ENCODE measurements at regions not wholly inside any gene's neighbourhood (a gene's known extent, or its start where the extent isn't known, plus 50 kb on each side); places are given as distances from the start of the nearest gene placed in this dataset.

DNA sequence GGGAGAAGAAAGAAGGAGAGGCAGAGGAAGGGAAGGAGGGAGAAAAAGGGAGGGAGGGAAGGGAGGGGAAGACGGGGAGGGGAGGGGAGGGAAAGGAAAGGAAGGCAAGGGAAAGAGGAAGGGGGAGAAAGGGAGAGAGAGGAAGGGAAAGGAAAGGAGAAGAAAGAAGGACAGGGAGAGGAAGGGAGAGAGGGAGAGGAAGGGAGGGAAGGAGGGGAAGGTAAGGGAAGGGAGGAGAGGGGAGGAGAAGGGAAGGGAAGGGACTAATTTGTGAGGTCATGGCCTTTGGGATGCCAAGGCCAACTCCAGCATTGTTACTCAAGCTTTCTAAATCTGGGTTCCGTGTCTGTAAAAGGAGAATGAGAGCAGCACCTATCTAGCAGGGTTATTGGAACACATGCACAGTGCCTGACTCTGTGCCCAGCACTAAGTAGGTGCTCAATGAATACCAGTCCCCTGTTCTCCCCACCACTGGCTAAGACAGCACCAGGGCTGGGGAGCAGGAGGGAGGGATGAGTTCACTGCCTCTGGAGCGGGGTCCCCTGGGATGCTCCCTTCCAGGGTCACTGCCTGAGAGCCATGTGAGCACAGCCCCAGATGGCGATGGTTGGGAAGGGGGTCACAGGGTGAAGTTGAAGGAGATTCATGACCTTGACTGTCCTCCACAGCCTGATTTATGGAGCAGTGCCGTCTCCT, 560.1 kb upstream of the TBX3 start:
- no peak for DNase-seq

DNA sequence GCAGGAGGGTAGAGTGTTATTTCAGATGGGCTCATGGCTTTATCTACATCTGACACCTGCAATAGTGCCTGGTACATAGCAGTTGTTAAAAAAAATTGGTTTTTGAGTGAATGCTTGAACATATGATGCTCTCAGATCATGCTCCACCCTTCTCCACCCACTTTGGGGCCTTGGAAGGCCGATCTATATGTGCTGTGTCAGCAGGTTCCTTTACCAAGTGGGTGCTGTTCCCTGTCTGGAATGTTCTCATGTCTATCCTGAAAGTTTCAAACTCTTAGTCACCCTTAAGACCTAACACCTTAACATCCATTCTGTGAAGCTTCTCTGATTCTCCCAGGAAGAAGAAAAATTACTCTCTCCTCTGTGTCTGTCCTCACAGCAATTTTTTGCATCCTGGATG, 556.3 kb upstream of the TBX3 start:
- DNase-seq = no peak

DNA sequence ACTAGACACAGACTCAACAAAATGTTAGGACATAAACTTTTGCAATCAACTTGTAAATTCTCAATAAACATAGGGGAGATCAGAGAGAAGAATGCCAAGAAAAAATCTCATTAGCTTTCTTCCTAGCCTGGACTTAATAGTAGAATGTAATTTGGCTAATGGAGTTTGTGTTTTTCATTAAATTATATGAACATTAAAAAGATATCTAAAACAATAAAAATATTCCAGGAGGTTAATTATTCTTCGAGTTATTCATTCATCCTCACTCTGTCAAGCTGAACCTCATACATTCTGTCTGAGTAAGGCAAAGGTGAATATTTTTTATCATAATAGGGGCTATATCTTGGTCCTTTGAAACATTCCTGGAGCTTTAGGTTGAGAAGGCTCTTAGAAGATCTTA, 551.9 kb upstream of the TBX3 start:
- DNase-seq = no peak

DNA sequence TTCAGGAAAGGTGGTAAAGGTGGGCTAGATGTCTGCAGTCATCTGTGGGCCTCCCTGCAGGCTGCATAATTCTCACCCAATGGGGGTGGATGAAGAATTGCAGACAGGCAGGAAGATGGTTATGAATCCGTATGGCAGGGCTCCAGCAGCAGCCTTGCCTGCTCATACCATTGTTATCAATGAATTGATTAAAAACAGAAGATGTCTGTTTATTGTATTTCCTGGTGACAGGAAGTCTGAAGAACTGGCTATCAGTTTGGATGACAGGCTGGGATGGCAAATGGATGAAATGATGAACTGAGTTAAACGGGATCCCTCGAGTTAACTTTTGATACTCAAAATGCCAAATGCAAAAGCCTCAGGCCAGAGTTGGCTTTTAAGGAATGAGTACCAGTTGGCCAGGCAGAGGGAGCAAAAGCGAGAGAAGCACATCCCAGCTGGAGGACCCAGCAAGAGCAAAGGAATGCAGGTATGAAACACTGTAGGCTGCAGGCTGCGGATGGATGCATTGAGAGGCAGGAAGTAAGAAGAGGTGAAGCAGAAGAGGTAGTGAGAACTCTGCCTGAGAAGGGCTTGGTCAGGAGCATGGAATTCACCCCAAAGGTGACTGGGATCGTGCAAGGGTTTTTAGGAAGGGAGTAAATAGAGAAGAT, 550.0 kb upstream of the TBX3 start:
- no peak for DNase-seq

DNA sequence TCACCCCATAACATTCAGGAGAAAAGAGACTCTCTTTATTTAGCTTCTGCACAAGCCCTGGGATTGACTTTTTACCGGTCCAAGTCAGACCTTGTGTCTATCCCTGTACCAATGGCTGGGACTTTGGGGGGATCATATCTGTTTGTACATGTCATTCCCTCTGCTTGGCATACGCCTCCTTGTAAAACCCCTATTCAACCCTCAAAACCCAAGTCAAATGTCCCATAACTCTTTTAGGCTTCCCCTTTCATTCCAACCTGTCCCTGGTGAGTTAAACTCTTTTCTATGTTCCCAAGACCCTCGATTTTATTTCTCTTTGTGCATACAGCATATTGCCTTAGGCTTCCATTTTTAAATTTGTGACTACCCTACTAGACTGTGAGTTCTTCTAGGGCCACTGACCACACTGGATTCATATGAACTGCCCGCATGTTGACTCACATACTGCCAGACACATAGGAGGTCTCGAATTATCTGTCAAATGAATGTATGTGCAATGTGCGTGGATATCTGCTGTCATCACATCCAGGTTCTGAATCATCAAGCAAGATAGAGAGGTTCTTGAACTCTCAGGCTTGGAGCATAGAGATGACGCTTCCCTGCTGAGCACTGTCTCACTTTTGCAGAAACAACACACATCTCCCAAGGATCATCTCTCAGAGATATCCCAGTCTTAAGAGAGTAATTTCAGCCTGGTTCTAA, 548.6 kb upstream of the TBX3 start:
- DNase-seq = no peak

DNA sequence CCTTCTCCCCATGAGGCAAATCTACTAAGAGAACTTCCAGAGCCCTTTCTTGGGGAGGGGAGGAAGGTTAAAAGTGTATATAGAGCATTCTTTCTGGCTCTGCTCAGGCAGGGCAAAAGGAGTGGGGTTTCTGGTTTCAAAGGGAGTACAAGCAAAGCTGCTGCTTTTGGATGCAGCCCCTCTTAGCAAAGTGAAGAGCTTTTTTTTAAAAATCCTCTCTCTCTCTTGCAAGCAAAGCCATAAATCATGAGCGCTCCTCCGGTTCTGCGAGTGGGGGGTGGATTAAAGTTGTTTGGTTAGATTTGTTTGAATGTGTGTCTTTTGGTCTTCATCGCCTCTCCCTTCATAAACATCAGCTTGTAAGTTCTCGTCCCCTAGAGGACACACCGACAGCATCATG, 546.6 kb upstream of the TBX3 start:
- DNase-seq = no peak

DNA sequence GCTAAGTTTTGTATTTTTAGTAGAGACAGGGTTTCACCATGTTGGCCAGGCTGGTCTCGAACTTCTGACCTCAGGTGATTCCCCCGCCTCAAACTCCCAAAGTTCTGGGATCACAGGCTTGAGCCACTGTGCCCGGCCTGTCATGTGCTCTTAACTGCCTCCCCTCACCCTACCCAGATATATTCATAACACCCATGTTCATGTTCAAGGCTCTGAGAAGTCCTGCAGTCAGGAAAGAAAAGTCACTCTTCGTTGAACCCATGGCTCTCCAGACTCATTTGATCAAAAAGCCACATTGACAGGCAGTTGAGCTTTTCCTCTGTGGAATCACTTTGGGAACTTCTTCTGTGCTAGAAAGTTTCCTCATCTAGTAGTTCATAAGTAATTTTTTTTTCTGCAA, 545.5 kb upstream of the TBX3 start:
- DNase-seq = no peak

DNA sequence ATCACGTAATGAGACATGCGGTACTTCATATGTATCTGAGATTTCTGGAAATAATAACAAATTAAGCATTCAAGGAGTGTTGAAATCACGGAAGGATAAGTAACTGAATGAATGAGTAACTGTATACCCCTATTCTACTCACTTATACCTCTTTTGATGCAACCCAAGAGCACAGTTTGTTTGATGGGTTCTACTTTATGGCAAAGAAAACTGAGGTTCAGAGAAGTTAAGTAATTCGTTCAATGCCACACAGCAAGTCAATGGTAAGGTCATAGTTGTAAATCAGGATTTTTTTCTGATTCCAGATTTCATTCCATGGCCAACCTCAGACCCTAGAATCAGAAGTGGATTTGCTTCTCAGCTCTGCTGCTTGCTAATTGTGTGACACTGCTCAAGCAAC, 544.5 kb upstream of the TBX3 start:
- DNase-seq = no peak

DNA sequence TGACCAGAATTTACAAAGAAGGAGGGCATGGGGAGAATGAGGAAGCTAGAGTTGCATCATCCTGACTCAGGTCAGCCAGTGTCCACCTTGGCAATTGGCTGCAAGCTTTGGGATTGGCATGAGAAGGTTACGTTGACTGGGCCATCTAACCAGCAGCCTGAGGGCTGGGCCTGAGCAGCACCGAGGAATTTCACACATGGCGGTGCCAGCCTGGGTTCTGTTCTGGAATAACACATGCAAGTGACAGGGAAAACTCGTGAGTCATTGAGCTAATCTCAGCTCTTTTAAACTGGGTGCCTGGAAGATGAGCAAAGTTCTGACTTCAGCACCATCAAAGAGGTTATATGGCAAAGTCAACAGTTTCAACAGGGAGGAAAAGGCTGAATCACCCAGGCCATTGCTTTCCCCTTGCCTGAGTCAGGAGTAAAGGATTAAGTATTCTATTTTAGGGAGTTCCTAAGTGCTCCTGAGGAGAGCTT, 543.2 kb upstream of the TBX3 start:
- no peak for DNase-seq

DNA sequence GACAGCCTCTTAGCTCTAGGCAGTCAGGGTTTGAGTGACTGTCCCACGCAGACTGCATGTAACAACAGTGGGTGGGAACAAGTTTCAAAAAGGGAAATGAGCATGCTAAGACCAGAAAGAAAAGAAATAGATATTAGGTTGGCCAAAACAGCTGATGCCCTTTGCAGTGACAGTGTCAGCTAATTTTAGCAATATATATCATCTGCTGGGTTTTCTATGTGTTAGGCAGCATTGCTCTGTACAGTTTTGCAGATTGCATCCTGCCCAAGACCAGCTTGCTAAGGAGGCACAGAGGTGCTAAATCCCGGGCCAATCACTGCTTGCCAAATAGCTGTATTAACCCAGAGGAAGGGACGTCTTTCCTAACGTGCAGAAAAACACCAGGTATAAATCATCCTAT, 541.9 kb upstream of the TBX3 start:
- DNase-seq = no peak

DNA sequence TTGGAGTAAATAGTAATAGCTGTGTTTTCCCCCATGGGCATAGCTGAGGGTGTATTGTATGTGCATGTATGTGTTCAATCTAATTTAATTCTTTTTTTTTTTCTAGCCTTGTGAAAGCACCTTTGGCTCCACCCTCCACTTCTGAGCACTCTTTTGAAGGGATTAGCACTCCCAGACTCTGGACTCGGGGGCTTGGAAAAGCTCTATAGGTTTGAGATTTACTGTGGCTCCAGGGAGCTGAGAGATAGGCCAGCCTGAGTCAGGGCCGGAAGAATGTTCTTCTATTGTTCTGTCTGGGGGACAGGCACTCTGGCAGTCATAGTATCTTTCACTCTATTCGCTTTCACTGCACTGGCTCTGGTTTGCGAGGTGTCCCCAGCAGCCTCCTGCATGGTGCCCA, 540.0 kb upstream of the TBX3 start:
- no peak for DNase-seq

DNA sequence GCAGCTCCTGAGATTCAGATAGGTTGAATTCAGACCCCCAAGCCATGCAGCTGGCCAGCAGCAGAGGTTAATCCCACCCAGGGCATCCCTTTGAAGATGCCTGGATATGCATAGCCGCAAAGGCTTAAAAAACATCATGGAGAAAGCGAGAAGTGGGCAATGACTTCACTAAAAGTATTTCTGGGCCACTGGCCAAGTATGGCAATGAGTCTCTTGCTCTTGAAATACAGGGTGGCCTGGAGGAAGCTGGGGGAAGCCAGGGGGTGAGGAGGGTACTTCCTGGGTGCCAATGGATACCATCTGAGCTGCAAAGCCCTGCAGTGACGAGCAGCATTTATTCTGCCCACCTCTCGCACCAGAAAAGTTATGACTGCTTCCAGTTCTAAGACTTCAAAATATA, 539.3 kb upstream of the TBX3 start:
- DNase-seq = no peak

DNA sequence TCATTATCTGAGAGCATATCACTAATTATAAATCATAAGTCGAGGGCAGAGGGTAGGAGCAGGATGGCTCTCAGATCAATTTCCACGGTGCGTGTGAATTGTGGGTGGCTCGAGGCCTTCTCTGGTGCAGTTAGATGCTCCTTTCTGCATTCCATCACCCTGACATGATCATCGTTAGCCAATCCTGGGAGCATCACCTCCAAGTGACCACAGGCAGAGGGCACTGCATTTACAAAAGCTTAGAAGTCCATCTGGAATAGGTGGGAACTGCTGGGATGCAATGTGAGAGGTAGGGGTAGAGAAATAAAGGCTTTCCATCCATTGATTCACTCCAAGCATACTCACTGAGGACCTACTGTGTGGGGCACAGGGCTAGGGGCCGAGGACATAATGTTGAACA, 538.2 kb upstream of the TBX3 start:
- no peak for DNase-seq

DNA sequence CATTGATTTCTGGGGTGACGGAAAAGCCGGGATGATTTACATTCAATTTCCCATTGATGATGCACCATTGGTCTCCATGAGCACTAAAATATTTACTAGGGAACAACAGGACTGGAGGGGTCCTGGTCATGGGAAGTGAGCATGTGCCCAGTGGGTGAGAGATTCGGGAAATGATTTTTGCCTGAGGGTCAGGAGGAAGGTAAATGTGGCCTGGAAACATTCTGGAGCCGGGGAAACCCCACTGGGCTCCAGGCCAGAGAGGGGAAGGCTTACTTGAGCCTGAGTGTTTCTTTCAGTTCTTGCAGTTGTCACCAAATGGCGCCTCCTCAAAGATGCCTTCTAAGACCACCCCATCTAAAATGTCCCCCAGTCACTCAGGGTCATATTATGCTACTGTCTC, 532.3 kb upstream of the TBX3 start:
- DNase-seq = no peak

DNA sequence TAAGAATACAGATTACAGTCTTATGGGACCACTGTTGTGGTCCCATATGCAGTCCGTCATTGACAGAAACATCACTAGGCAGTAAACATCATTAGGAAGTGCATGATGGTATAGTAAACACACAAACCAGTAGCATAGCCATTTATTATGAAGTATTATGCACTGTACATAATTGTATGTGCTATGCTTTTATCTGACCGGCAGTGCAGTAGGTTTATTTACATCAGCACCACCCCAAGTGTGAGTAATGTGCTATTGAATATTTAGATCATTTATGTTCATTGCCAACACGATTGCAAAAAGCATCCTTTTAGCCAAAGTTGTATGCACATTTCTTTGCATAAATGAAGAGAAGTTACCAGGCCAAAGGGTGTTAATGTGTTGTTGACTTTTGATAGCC, 531.6 kb upstream of the TBX3 start:
- no peak for DNase-seq

DNA sequence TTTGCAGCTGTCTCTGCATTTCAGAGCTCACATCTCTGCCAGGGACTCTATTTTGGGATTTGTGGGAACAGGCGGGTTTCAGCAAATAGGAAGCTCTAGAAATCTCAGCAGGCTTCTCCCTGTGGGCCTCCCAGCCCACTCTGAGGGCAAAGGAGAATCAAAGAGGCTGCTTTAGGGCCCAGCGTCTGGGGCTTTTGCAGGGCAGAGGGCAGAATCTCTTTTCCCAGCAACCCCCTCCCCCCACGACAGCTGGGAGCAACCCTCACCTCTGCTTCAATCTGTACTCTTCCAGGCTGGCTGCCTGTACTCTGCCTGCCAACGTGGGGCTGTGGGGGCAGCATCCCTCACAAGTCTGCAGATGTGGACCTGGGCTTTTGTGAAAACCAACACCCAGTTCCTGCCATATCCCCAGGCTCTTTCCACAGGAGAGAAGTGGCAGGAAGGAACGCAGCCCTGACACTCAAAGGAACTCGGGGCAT, 529.6 kb upstream of the TBX3 start:
- DNase-seq = no peak

DNA sequence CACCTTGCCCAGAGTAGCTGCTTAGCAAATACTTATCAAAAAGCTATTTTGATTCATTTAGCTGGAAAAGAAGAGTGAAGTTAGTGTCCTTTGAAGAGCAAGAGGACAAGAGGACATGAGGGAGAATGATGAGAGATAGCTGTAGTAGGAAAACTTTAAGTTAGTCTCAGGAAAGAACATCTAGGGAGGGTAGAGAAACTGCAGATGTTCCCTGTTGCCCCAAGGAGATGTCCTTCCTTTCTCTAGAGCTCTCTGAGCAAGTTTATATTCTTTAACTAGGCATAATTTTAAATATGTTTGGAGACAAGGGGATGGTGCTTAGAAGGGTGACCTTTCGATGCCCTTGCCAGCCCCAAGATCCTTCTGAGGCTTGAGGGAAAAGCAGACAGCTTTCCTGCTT, 529.1 kb upstream of the TBX3 start:
- no peak for DNase-seq

DNA sequence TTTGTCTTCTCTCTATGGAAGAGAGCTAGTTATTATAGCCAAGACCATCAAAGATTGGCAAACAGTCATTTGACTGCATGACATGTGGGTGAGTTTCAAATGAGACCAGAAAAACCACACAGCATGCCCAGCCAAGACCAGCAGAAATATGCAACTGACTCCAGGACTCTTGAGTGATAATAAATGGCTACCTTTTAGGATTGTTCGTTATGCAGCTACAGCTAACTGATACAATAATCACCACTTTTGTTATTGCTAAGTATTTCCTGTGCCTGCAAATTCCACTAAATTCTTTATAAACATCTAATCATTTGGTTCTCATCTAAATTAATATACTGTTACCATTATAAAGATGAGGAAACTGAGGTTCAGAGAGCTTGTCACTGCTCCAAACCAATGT, 528.4 kb upstream of the TBX3 start:
- no peak for DNase-seq

DNA sequence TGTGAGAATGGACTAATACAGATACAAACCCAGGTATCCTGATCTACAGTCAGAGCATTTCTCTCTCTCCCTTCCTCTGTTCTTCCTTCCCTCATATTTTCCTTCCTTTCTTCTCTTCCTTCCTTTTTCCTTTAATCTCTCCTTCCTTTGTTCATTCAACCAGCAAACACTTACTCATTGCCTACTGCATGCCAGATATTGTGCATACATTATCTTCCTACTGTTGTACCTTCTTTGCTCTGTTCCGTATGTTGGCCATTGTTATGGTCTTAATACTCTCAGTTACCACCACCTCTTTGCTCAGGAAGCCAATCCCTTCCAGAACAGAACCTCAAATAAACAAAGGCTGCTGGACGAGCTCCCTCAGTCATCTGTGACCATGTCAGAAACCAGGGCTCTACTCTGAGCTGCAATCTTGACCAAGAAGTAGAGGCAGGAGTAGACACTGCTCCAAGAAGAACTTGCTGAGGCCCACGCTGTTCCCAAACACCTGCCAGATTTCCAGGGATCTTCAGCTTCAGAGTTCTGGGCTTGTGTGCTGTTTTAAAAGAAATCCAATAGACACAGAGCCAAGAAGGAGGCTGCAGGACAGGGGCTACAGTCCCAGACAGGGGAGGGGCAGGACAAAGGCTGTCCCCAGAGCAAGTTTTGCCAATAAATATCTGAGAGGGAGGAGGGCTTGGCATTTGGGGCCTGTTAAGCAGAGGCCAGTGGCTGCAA, 526.7 kb upstream of the TBX3 start:
- DNase-seq = peak; percentile 27

DNA sequence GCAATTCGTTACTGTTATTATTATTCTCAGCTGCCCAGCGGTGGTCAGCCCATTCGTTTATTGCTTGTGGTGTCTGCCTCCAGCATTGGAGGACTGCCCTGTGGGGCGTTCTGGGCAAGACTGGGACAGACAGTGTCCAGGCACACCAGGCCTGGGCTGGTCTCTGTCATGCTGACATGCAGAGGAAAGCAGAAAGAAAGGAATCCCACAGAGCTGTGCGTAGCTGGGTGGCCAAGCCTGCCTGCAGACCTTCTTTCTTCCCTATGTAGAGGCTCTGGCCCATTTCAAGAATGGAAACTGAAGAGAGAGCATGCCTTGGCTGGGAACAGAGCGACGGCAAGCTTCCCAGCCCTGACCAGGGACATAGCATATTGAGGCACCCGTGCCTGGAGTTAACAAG, 525.3 kb upstream of the TBX3 start:
- DNase-seq = no peak

DNA sequence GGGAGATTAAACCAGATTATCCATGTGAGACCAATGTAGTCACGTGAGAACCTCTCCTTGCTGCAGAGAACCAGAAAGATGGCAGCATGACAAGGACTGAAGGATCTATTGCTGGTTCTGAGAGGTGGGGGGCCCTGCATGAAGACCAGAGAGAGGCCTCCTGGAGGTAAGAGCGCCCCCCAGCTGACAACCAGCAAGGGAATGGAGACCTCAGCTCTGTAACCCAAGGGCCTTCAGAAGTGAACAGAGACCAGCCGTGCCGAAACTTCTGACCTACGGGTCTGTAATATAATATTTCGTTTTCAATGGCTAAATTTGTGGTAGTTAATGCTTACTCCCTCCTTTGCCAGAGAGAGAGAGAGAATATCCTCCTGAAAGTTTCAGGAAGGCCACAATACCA, 524.1 kb upstream of the TBX3 start:
- no peak for DNase-seq

DNA sequence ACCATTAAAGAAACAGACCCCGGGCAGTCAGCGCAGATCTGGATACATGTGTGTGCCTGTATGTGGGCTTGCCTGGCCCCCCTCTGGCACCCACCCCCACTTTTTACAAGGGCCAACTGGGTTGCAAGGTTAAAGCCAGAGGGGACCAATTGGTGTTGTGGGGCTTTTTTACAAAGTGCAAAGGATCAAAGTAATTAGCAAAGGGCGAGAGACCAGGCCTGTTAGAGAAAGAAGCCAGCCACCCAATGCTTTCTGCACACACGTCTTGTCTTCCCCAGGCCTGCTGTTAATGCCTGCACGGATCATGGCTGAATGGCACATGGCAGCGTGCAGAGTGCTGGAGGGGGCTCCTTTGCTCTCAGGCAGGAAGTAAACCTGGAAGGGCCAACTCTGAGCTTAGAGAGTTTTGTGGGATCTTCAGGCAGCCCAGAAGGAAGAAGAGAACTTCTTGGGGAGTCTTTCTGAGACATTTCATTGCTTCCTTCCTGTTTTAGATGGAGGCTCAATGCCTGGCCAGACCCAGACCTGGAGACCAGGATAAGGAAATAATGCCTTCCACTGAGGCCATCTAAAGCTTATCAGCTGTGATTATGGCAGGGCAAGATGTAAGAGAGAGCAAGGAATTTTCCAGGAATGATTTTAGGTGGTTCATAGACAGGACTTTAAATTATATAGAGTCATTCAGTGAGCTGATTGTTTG, 523.4 kb upstream of the TBX3 start:
- DNase-seq = no peak

DNA sequence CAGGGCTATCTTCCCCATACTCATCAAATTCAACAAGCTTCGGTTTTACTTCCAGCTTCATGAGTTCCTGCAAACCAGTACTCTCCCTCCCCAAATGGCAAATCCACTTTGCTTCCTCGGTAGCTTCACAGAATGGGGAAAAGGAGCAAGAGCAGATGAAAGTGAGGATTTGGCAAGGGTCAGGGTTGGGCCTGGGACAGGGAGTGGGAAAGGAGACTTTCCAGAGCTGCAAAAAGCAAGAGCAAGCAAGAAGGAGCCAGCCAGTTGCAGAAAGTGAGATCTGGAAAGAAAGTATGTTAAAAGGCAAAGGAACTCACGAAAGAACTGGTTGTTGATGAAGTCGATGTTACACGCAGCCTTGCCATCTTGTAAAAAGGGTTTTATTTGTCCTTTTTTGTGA, 522.8 kb upstream of the TBX3 start:
- DNase-seq = no peak

Measured in midbrain (tissue), 1 donor.